DND-41 (cell line): ENCODE measurements at regions not wholly inside any gene's neighbourhood (a gene's known extent, or its start where the extent isn't known, plus 50 kb on each side); places are given as distances from the start of the nearest gene placed in this dataset.

Experiments
- CTCF ChIP-seq: IDR thresholded peaks from 2 replicates; pipeline ENCODE4 v1.5.1; 2012; ENCODE audit warnings: borderline replicate concordance, low read length, moderate library complexity, mild to moderate bottlenecking; ENCODE audit not compliant: poor library complexity, severe bottlenecking; ENCODE audit errors: extremely low read depth
- EZH2 ChIP-seq: IDR thresholded peaks from 3 replicates; pipeline ENCODE4 v1.6.1; 2012; ENCODE audit warnings: borderline replicate concordance, low read depth, mild to moderate bottlenecking, moderate library complexity, low read length, inconsistent platforms; ENCODE audit not compliant: severe bottlenecking

- TF ChIP-seq CTCF (no peak), EZH2 (no peak)
Observed at GRCh38 chr12:24723759-24724158, 225.1 kb downstream of the BCAT1 start.
